ENCODE measurements at regions not wholly inside any gene's neighbourhood (a gene's known extent, or its start where the extent isn't known, plus 50 kb on each side); places are given as distances from the start of the nearest gene placed in this dataset.

GRCh38 chr5:124590686-124591085, 155.8 kb downstream of the ZNF608 start:
- no peak for DNase-seq

DNA sequence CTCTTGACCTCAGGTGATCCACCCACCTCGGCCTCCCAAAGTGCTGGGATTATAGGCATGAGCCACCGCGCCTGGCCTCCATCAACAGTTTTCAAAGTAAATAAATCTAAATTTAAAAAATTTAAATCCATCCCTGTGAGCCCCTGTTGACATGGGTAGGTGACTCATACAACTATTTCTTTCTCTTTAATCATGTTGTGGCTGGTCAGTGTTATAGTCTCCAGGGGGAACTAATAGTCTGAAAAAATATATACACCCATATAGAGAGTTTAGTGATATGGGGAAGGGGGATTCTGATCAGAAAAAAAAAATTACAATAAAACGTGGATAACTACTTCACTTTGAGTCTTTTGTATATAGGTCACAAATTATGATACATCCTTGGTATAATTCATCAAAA, 159.2 kb downstream of the ZNF608 start:
- no peak for DNase-seq

GRCh38 chr5:124584991-124585715, 161.3 kb downstream of the ZNF608 start:
- no peak for DNase-seq

GRCh38 chr5:124583469-124584350, 162.7 kb downstream of the ZNF608 start:
- DNase-seq = no peak

DNA sequence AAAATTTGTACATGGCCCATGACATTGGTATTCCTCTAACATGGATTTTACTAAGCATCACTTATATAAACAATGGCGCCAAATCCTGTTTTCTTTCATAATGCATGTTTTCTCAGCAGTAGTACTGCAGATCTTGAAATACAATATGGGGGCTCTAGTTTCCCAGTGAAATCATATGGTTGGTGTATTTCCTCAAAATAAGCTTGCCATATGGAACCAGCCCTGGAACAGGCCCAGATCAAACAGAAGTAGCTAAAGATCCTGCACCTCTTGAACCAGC, 163.9 kb downstream of the ZNF608 start:
- no peak for DNase-seq

- DNase-seq = peak in 1 of 58 donors; percentile 8
Observed at GRCh38 chr5:124581738-124582560, 164.5 kb downstream of the ZNF608 start.

- DNase-seq = peak in 17 of 58 donors; percentile 9 to 49 (median 23)
Observed at GRCh38 chr5:124580925-124581737, 165.3 kb downstream of the ZNF608 start.

- no peak for DNase-seq
Observed at GRCh38 chr5:124580512-124580911, 165.9 kb downstream of the ZNF608 start.

DNA sequence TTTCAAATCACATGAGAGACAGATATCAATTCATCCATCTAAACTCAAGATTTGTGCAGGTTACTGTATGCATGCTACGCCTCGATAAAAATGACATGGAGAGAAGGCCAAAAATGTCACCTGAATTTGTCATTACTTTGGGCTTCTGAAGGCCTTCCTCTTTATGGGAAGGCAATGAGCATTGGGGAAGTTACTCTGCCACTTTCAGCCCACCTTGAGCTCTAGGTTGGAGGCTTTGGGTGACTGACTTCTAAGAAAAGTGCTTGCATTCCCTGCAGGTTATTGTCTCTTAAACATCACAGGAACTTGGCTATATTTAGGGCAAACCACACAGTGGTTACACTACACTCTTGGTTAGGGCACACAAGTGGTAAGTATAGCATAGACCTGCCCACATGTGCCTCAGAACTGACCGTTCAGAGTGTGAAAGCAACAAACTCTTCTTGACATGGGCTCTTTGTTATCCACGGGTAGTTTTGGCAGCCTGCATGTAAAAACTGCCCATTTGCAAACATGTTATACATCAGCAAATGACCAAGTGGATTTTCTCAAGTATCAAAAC, 169.5 kb downstream of the ZNF608 start:
- no peak for DNase-seq

DNA sequence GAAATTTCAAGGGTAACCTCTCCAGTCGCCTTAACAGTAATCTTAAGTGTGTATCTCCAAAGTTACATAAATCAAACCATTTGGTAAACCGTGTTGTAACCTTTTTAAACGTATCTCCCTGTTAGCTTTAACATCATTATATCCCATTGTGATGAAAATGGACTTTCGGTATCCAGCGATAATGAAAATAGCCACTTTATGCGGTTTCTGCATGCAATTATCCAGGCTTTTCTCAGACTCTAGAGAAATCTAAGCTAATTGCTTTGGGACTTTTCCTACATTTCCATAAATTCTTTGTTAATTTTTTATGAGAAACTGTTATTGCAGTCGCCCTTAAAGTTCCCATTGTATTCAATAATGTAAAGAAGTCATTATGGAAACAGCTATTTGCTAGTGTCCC, 170.7 kb downstream of the ZNF608 start:
- DNase-seq = no peak

GRCh38 chr5:124574521-124575436, 171.7 kb downstream of the ZNF608 start:
- peak in 20 of 58 donors; percentile 5 to 74 (median 36) for DNase-seq

GRCh38 chr5:124572971-124573370, 173.5 kb downstream of the ZNF608 start:
- DNase-seq = no peak

DNA sequence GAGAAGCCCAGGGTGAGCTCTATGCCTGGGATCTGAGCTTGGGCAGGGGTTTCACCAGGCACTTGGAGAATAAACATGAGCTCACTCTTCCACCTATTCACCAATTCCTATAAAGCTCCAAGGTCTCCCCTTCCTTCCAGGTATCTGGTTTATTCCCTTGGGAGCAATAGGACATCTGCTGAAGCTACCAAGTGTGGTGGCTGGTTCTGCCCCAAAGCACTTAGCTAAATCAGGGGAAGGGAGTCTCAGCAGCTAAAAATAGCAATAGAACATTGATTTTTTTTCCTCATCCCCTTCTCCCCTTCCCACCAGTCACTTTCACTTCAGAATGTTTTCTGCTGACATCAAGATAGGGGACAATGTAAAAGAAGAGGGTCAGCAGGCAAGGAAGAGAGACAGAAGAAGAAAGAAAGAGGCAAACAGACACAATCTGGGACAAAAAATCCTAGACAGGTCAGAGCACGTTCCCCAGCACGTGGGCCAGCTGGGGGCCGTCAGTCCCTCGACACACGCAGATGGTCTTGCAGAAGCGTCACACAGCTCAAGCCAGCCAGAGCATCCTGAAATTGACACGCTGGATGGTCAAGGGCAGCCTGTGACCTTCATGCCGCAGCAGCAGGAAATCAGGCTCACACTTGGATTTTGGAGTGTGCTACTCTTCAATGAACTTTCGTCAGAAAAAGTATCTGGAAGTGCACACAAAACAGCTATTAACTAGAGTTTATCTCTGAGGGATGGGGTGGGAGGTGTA, 176.0 kb downstream of the ZNF608 start:
- no peak for DNase-seq

DNA sequence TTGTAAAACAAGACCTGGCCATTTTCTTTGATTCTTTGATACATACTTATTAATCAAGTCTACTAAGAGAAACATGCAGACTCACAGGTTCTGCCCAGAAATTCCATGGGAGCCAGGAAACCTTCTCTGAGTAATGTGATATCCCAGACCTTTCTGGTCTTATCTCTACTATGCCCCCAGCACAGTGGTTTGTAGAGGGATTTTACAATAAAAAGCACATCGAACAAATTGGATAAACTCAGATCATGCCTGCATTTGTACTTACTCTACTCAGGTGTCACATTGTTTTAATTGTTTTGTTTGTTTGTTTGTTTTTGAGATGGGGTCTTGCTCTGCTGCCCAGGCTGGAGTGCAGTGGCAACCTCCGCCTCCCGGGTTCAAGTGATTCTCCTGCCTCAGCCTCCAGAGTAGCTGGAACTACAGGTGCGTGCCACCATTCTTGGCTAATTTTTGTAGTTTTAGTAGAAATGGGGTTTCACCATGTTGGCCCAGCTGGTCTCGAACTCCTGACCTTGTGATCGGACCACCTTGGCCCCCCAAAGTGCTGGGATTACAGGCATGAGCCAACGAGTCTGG, 179.5 kb downstream of the ZNF608 start:
- DNase-seq = no peak

DNA sequence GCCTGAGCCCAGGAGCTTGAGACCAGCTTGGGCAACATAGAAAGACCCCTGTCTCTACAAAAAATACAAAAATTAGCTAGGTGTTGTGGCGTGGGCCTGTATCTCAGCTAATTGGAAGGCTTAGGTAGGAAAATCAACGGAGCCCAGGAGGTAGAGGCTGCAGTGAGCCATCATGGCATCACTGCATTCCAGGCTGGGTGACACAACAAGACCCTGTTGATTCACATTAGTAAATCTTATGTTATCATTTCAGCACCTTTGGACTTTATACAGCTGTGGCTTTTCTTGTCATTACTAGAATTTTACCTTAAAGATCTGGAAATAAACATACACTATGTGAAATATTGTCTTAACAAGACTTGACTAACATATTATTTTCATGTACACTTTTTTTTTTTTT, 185.0 kb downstream of the ZNF608 start:
- DNase-seq = no peak

DNA sequence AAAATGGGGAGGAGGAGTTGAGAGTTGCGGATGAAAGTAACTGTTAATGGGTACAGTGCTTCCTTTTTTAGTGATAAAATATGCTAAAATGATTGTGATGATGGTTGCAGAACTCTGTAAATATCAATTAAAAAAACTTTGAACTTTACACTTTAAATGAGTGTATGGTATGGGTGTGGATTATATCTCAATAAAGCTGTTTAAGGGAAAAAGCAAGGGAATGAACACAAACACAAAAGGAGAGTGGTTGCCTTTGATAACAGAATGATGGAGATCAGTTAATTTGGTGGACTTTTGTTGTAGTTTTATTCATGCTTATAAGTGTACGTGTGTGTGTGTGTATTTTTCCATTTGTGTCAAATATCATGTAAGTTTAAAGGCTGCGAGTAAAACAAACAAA, 186.1 kb downstream of the ZNF608 start:
- no peak for DNase-seq

DNA sequence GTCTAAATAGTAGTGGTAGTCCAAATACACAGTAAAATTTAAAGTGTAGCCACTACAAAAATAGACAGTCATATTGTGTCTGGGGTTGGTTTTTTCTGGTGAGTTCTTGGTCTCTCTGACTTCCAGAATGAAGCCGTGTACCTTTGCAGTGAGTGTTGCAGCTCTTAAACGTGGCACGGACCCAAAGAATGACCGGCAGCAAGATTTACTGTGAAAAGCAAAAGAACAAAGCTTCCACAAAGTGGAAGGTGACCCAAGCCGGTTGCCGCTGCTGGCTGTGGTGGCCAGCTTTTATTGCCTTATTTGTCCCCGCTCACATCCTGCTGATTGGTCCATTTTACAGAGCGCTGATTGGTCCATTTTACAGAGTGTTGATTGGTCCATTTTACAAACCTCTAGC, 188.7 kb downstream of the ZNF608 start:
- no peak for DNase-seq
